ENCODE measurements at regions not wholly inside any gene's neighbourhood (a gene's known extent, or its start where the extent isn't known, plus 50 kb on each side); places are given as distances from the start of the nearest gene placed in this dataset.

DNA sequence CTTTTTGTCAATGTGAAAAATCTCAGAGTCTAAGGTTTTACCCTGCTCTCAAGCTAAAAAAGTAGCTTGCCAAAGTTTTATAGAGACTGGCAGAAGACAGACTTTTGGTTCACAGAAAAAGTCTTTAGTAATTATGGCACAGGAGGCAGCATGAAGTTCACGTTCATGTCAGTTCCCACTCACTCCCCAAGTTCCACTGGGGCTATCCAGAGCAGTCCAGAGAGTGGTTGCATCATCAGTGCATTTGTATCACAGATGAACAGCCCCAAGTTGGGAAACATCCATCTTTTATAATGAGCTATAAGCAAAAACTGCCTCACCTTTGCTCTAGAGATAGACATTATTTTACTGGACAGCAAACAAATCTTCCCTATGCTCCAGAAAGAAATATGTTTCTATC lies 454.1 kb upstream of the AGTR1 start:
- intact Hi-C loops (cut with DNase I), result no loop called here
- H3K27ac ChIP-seq, result no peak overlapping the region

DNA sequence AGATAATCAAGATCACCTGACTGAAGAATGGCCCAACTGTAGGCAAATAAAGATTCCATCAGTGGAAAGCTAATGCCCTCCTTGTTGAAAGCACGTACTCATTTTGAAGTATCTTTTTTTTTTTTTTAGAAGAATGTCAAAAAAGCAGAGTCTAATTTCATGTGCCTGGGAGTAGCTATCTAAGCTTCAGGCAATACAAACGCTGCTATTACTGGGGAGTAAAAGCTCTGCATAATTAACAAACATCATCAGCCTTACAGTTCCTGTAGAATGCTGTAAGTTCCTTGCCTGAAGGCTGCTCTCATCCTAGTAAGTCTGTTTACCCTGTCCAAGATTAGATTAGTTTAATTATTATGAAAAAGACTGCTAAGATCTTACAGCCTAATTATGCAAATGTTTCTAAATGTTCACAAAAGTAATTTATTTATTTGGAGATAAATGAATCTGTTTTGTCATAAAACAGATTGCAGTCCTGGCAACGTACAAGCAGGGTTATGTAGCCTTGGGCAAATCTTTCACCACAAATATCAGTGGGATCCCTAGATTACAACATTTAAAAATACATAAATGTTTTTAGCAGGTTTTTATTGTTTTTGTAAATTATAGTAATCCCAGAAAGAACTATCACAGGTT lies 451.3 kb upstream of the AGTR1 start:
- H3K36me3 ChIP-seq, result no peaks in the 10 kb centered on the region
- H3K4me1 ChIP-seq, result no peaks in the 10 kb centered on the region
- TF ChIP-seq POLR2AphosphoS5 (IDR thresholded peaks at IDR 0.05; ENCODE audit: insufficient read depth in 1 of 2, low read depth in 1 of 2) (no peak), CTCF (IDR thresholded peaks at IDR 0.05) (no peak), POLR2A (IDR thresholded peaks at IDR 0.05) (no peak)
- intact Hi-C loops (cut with DNase I), result no loop called here
- no peaks in the 10 kb centered on the region for H3K27me3 ChIP-seq
- H3K4me3 ChIP-seq, result no peak overlapping the region
- no peak for DNase-seq (ENCODE audit: extremely low spot score in 2 of 2)
- H3K9me3 ChIP-seq, result no peaks in the 10 kb centered on the region
- no peak overlapping the region for H3K27ac ChIP-seq

More for the DNA sequence above, 454.1 kb upstream of the AGTR1 start:
- H3K27me3 ChIP-seq, result no peaks in the 10 kb centered on the region
- H3K4me1 ChIP-seq, result no peaks in the 10 kb centered on the region
- no peak overlapping the region for H3K4me3 ChIP-seq
- no peaks in the 10 kb centered on the region for H3K9me3 ChIP-seq
- TF ChIP-seq CTCF (IDR thresholded peaks at IDR 0.05) (no peak), POLR2AphosphoS5 (IDR thresholded peaks at IDR 0.05; ENCODE audit: insufficient read depth in 1 of 2, low read depth in 1 of 2) (no peak), POLR2A (IDR thresholded peaks at IDR 0.05) (no peak)
- H3K36me3 ChIP-seq, result no peaks in the 10 kb centered on the region
- no peak for DNase-seq (ENCODE audit: extremely low spot score in 2 of 2)

DNA sequence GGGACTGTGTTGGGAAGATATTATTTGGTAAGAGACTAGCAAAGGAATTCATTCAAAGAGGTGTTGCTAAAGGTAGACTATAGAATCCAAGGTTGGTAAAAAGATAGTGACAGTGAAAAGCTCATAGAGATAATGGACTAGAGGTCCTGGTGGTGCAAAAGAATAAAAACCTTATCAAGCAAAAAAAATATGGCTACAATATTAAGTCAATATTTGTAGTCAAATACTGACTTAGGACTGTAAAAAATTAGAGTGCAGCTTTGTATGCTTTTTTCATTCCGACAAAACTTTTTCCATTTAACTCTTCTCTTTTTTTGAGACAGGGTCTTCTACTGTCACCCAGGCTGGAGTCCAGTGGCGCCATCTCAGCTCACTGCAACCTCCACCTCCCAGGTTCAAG lies 444.0 kb upstream of the AGTR1 start:
- Histone ChIP-seq H3K27me3 (no peaks in the 10 kb centered on the region), H3K36me3 (no peaks in the 10 kb centered on the region), H3K4me1 (no peaks in the 10 kb centered on the region), H3K27ac (no peak overlapping the region), H3K4me3 (no peak overlapping the region), H3K9me3 (no peaks in the 10 kb centered on the region)
- no peak for DNase-seq (ENCODE audit: extremely low spot score in 2 of 2)
- TF ChIP-seq CTCF (IDR thresholded peaks at IDR 0.05) (no peak), POLR2A (IDR thresholded peaks at IDR 0.05) (no peak)
- intact Hi-C loops (cut with DNase I), result no loop called here

- Histone ChIP-seq H3K9me3 (no peaks in the 10 kb centered on the region), H3K36me3 (no peaks in the 10 kb centered on the region), H3K4me1 (no peaks in the 10 kb centered on the region), H3K4me3 (no peak overlapping the region), H3K27me3 (no peaks in the 10 kb centered on the region), H3K27ac (no peak overlapping the region)
- no peak for DNase-seq (ENCODE audit: extremely low spot score in 2 of 2)
- no peak for TF ChIP-seq CTCF (IDR thresholded peaks at IDR 0.05)
- no peak for TF ChIP-seq POLR2AphosphoS5 (IDR thresholded peaks at IDR 0.05; ENCODE audit: insufficient read depth in 1 of 2, low read depth in 1 of 2)
- no peak for TF ChIP-seq POLR2A (IDR thresholded peaks at IDR 0.05)
- intact Hi-C loops (cut with DNase I), result no loop called here
Measured at GRCh38 chr3:148254402-148254801, 443.3 kb upstream of the AGTR1 start.

DNA sequence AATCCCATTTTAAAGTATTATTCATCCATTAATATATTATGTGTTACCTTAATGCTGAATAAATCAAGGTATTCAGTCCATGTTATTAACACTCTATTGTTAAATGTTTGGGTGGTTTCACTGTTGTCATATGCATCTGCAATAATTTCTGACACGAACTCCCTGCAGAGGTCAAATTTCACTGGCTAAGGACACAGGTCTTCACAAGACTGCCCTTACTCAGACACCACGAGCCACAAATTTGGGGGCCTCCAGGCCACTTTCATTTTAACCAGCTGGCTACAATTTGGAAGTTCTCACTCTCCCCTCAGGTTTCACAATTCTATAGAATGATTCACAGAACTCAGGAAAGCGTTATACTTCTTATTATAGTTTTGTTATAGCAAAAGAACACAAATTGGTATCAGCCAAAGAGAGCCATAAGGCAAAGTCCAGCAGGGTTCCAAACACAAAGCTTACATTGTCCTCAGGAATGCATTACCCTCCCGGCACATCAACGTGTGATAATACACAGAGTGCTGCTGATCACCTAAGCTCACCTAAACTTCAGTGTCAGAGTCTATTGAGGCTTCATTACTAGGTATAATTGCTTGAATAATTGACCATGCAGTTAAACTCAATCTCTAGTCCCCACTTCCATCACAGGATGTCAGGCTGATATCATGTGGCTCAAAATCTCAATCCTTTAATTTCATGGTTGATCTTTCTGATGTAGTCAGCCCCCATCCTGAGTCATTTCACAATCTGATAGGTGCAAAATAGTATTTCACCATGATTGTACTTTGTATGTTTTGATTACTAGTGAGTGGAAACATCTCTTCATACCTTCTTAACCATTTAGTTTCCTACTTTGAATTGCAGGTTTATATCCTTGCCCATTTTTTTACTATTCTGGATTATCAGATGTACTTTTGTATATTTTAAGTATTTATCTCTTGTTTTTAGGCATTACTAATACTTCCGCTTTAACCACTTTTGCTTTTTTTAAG lies 441.4 kb upstream of the AGTR1 start:
- H3K27ac ChIP-seq, result no peak overlapping the region
- no peaks in the 10 kb centered on the region for H3K9me3 ChIP-seq
- intact Hi-C loops (cut with DNase I), result no loop called here
- no peak for TF ChIP-seq CTCF (IDR thresholded peaks at IDR 0.05)
- TF ChIP-seq POLR2AphosphoS5 (IDR thresholded peaks at IDR 0.05; ENCODE audit: insufficient read depth in 1 of 2, low read depth in 1 of 2), result no peak
- DNase-seq (ENCODE audit: extremely low spot score in 2 of 2), result no peak
- H3K4me1 ChIP-seq, result no peaks in the 10 kb centered on the region
- no peak overlapping the region for H3K4me3 ChIP-seq
- H3K36me3 ChIP-seq, result no peaks in the 10 kb centered on the region
- no peaks in the 10 kb centered on the region for H3K27me3 ChIP-seq
